ENCODE measurements at regions not wholly inside any gene's neighbourhood (a gene's known extent, or its start where the extent isn't known, plus 50 kb on each side); places are given as distances from the start of the nearest gene placed in this dataset.

DNA sequence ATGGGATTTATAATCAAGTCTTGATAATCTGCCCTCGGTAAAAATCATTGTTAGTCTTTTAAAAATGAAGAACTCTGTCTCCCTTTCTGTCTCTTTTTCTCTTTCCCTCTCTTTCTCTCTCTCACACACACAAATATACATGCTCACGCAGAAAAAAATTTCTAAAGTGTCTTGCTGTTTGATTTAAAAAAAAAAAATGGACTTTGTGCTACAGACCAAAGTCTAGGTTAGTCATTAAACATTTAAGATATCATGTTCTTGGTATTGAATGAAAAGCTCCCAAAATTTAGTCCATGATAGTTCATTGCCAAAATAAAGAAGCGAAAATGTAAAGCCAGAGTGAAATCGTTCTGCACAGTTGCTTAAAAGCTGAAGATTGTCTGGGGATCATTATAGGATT lies 665.8 kb downstream of the SORCS1 start:
- ATAC-seq (replicated peaks; ENCODE audit: extremely low read depth, poor library complexity, severe bottlenecking) (no peak), DNase-seq (ENCODE audit: low spot score in 2 of 2) (no peak)
- Mint-ChIP-seq H3K27me3 (no peaks in the 10 kb centered on the region), H3K9me3 (peaks cover 25% of the 10 kb centered on the region), H3K4me3 (no peak overlapping the region), H3K36me3 (ENCODE audit: insufficient read depth) (no peaks in the 10 kb centered on the region), H3K27ac (ENCODE audit: low read depth) (no peak overlapping the region), H3K4me1 (no peaks in the 10 kb centered on the region)

DNA sequence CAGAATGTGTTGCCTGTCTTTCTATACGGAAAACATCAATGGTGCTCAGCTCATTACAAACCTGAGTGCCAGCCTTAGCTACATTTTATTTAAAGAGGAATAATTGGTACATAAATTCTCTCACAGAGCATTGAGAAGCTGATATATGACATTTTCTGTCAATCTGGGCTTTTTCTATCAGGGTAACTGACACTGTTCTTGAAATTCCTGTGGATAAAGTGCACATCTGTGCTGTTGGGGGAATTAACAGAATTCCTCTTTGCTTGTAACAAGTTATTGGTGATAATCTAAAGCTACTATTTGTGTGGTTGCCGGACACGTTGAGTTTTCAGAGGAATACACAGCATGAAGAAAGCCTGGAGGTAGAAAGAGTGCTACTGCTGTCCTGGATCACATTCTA lies 668.6 kb downstream of the SORCS1 start:
- no peaks in the 10 kb centered on the region for H3K36me3 Mint-ChIP-seq (ENCODE audit: insufficient read depth)
- ATAC-seq (replicated peaks; ENCODE audit: extremely low read depth, poor library complexity, severe bottlenecking) (no peak), DNase-seq (ENCODE audit: low spot score in 2 of 2) (no peak)
- no peak overlapping the region for H3K4me3 Mint-ChIP-seq
- peaks cover 15% of the 10 kb centered on the region for H3K9me3 Mint-ChIP-seq
- no peak overlapping the region for H3K27ac Mint-ChIP-seq (ENCODE audit: low read depth)
- no peaks in the 10 kb centered on the region for H3K27me3 Mint-ChIP-seq
- H3K4me1 Mint-ChIP-seq, result no peaks in the 10 kb centered on the region

DNA sequence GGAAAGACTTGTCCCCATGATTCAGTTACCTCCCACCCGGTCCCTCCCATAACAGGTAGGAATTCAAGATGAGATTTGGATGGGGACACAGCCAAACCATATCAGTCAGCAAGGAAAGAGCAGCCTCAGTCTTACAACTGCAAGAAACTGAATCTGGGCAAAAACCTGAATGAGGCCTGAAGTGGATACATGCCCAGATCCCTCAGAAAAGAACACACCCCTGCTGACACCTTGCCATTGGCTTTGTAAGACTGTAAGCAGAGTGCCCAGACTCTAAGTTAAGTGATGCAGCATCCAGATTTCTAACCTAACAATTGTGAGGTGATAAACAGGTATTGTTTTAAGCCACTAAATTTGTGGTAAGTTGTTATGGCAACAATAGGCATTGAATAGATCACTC lies 670.8 kb downstream of the SORCS1 start:
- H3K9me3 Mint-ChIP-seq, result peaks cover 11% of the 10 kb centered on the region
- no peaks in the 10 kb centered on the region for H3K27me3 Mint-ChIP-seq
- no peak for DNase-seq (ENCODE audit: low spot score in 2 of 2)
- ATAC-seq (replicated peaks; ENCODE audit: extremely low read depth, poor library complexity, severe bottlenecking), result no peak
- H3K4me1 Mint-ChIP-seq, result no peaks in the 10 kb centered on the region
- H3K4me3 Mint-ChIP-seq, result no peak overlapping the region
- no peak overlapping the region for H3K27ac Mint-ChIP-seq (ENCODE audit: low read depth)
- no peaks in the 10 kb centered on the region for H3K36me3 Mint-ChIP-seq (ENCODE audit: insufficient read depth)

DNA sequence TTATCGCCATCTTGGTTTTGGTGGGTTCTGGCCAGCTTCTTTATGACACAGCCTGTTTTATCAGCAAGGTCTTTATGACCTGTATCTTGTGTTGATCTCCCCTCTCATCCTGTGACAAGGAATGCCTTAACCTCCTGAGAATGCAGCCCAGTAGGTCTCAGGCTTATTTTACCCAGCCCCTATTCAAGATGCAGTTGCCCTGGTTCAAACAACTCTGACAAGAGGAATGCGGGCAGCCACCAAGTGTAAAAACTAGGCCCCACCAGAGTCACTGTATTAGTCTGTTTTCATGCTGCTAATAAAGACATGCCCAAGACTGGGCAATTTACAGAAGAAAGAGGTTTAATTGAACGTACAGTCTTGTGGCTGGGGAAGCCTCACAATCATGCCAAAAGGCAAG lies 671.3 kb downstream of the SORCS1 start:
- Mint-ChIP-seq H3K27me3 (no peaks in the 10 kb centered on the region), H3K27ac (ENCODE audit: low read depth) (no peak overlapping the region), H3K4me1 (no peaks in the 10 kb centered on the region), H3K36me3 (ENCODE audit: insufficient read depth) (no peaks in the 10 kb centered on the region), H3K9me3 (peaks cover 11% of the 10 kb centered on the region), H3K4me3 (no peak overlapping the region)
- no peak for DNase-seq (ENCODE audit: low spot score in 2 of 2)
- ATAC-seq (replicated peaks; ENCODE audit: extremely low read depth, poor library complexity, severe bottlenecking), result no peak

DNA sequence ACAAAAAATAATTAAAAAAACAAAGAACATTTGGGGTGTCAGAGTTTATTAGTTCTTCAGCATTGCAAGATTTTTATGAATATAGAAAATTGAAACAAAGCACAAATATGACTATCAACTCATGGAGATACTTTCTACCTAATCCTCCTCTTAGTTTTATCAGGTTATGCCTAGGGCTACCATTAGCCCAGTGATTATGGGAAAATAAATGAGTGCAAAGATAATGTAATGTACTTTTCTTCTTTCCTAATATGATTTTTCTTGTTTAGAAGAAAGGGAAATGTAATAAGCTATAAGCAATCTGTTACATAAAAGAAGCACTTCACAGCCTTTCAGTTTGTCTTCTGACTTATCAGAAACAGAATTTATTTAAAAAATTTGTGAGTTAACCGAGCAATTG lies 676.8 kb downstream of the SORCS1 start:
- Mint-ChIP-seq H3K9me3 (peaks cover 16% of the 10 kb centered on the region), H3K4me1 (no peaks in the 10 kb centered on the region), H3K27ac (ENCODE audit: low read depth) (no peak overlapping the region), H3K27me3 (no peaks in the 10 kb centered on the region), H3K4me3 (no peak overlapping the region), H3K36me3 (ENCODE audit: insufficient read depth) (no peaks in the 10 kb centered on the region)
- ATAC-seq (replicated peaks; ENCODE audit: extremely low read depth, poor library complexity, severe bottlenecking), result no peak
- DNase-seq (ENCODE audit: low spot score in 2 of 2), result no peak

DNA sequence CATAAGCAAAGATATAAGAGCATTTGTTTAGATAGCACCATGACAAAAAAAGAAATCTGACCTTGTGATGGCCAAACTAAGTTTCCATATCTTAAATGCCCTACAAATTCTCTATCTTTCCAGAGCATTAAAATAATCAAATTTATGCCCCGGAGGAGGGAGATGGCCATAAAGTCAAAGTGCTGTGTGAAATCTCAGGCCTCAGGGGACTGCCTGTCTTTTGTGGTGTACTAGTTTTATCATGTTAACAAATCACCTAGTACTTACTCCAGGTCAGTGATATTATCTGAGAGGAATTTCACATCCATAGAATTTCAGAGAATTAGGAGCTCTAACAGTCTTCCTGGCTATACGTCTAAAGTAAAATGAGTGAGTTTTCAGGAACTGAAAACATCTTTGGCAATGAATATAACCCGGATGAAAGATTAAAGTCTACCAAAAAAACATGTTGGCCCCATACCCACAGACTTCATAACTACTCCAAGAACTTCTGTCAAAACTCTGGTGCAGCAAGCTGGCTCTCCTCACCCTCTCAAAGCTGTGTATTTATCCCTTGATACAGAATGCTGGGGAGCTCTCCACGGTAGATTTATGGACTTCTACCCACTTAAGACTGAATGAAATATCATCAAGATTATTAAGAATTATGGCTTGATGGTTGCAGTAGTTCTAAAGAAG lies 682.8 kb downstream of the SORCS1 start:
- ATAC-seq (replicated peaks; ENCODE audit: extremely low read depth, poor library complexity, severe bottlenecking), result no peak
- no peaks in the 10 kb centered on the region for H3K27me3 Mint-ChIP-seq
- peaks cover 25% of the 10 kb centered on the region for H3K9me3 Mint-ChIP-seq
- H3K4me3 Mint-ChIP-seq, result no peak overlapping the region
- no peak overlapping the region for H3K27ac Mint-ChIP-seq (ENCODE audit: low read depth)
- no peaks in the 10 kb centered on the region for H3K36me3 Mint-ChIP-seq (ENCODE audit: insufficient read depth)
- DNase-seq (ENCODE audit: low spot score in 2 of 2), result no peak
- H3K4me1 Mint-ChIP-seq, result no peaks in the 10 kb centered on the region

DNA sequence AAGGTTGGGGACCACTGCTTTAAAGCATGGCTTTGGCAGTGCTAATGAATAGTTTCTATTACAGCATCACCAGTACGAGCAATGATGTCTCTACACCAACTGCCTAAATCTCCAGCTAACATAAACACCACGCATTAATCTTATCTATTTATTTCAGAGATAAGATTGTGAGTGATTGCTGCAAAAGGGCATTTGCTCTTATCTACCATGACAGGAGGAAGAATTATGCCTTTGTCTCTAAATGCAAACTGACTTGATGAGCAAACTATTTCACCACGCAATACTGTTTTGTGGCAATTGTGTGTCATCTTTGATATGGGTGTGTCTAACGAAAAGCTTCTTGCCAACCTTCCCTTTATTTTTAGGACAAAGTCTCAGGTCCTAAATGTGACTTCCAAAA lies 684.9 kb downstream of the SORCS1 start:
- peaks cover 20% of the 10 kb centered on the region for H3K9me3 Mint-ChIP-seq
- H3K27me3 Mint-ChIP-seq, result no peaks in the 10 kb centered on the region
- no peak for DNase-seq (ENCODE audit: low spot score in 2 of 2)
- no peak overlapping the region for H3K27ac Mint-ChIP-seq (ENCODE audit: low read depth)
- no peaks in the 10 kb centered on the region for H3K36me3 Mint-ChIP-seq (ENCODE audit: insufficient read depth)
- no peak overlapping the region for H3K4me3 Mint-ChIP-seq
- H3K4me1 Mint-ChIP-seq, result no peaks in the 10 kb centered on the region
- ATAC-seq (replicated peaks; ENCODE audit: extremely low read depth, poor library complexity, severe bottlenecking), result no peak

DNA sequence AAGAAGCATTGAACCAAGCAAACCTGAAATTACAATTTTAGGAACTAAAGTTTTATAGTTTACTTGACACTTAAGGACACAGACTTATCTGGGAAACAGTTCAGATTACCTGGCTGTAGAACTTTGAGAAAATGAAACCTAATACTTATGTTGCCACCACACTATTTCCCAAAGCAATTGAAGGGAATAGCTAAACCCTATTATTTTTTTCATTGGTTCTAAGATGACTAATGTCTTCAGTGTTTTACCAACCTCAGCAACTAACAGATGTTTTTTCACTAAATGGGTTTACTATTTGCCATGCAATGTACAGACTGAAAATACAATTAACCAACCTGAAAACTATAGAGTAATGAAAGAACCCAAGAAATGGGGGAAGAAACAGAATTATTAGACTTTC lies 689.6 kb downstream of the SORCS1 start:
- H3K4me1 Mint-ChIP-seq, result no peaks in the 10 kb centered on the region
- no peaks in the 10 kb centered on the region for H3K27me3 Mint-ChIP-seq
- no peaks in the 10 kb centered on the region for H3K36me3 Mint-ChIP-seq (ENCODE audit: insufficient read depth)
- peaks cover 15% of the 10 kb centered on the region for H3K9me3 Mint-ChIP-seq
- H3K4me3 Mint-ChIP-seq, result no peak overlapping the region
- ATAC-seq (replicated peaks; ENCODE audit: extremely low read depth, poor library complexity, severe bottlenecking) (no peak), DNase-seq (ENCODE audit: low spot score in 2 of 2) (no peak)
- no peak overlapping the region for H3K27ac Mint-ChIP-seq (ENCODE audit: low read depth)

DNA sequence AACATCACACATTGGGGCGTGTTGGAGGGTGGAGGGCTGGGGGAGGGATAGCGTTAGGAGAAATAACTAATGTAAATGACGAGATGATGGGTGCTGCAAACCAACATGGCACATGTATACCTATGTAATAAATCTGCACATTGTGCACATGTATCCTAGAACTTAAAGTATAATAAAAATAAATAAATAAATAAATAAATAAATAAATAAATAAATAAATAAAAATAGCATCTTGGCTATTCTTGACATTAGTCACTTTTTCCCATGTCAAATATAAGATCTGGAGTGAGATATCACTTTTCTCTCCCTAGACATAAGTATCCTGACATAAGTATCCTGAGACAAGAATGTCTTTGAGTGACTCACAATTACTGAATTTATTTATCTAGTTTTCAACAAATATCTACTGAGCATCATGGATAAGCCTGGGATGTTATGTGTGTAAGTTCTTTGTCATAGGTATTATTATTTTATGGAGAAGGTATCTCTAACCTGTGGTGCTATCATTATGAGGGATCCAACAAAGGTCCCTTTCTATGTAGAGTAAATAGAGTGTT lies 691.3 kb downstream of the SORCS1 start:
- Mint-ChIP-seq H3K4me3 (no peak overlapping the region), H3K27ac (ENCODE audit: low read depth) (no peak overlapping the region), H3K27me3 (no peaks in the 10 kb centered on the region), H3K9me3 (peaks cover 25% of the 10 kb centered on the region), H3K36me3 (ENCODE audit: insufficient read depth) (no peaks in the 10 kb centered on the region), H3K4me1 (no peaks in the 10 kb centered on the region)
- no peak for ATAC-seq (replicated peaks; ENCODE audit: extremely low read depth, poor library complexity, severe bottlenecking)
- DNase-seq (ENCODE audit: low spot score in 2 of 2), result no peak

DNA sequence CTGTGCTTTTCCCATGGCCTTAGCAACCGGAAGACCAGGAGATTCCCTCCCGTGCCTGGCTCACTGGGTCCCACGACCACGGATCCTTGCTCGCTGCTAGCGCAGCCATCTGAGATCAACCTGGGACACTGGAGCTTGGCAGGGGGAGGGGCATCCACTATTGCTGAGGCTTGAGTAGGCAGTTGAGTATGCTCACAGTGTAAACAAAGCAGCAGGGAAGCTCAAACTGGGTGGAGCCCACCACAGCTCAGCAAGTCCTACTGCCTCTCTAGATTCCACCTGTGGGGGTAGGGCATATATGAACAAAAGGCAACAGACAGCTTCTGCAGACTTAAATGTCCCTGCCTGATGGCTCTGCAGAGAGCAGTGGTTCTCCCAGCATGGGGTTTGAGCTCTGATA lies 697.0 kb downstream of the SORCS1 start:
- Mint-ChIP-seq H3K27ac (ENCODE audit: low read depth) (no peak overlapping the region), H3K27me3 (no peaks in the 10 kb centered on the region), H3K4me3 (no peak overlapping the region), H3K9me3 (peaks cover 41% of the 10 kb centered on the region), H3K36me3 (ENCODE audit: insufficient read depth) (no peaks in the 10 kb centered on the region), H3K4me1 (no peaks in the 10 kb centered on the region)
- no peak for DNase-seq (ENCODE audit: low spot score in 2 of 2)
- ATAC-seq (replicated peaks; ENCODE audit: extremely low read depth, poor library complexity, severe bottlenecking), result no peak

DNA sequence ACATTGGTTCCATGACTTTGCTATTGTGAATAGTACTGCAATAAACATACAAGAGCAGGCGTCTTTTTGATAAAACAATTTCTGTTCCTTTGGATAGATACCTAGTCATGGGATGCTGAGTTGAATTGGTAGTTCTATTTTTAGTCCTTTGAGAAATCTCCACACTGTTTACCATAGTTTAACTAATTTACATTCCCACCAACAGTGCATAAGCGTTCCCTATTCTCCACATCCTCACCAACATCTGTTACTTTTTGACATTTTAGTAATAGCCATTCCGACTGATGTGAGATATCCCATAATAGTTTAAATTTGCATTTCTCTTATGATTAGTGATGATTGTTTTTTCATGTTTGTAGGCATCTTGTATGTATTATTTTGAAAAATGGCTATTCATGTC lies 707.0 kb downstream of the SORCS1 start:
- Mint-ChIP-seq H3K27ac (ENCODE audit: low read depth) (no peak overlapping the region), H3K4me1 (no peaks in the 10 kb centered on the region), H3K9me3 (peaks cover 12% of the 10 kb centered on the region), H3K4me3 (no peak overlapping the region), H3K36me3 (ENCODE audit: insufficient read depth) (no peaks in the 10 kb centered on the region), H3K27me3 (no peaks in the 10 kb centered on the region)
- no peak for DNase-seq (ENCODE audit: low spot score in 2 of 2)
- ATAC-seq (replicated peaks; ENCODE audit: extremely low read depth, poor library complexity, severe bottlenecking), result no peak

DNA sequence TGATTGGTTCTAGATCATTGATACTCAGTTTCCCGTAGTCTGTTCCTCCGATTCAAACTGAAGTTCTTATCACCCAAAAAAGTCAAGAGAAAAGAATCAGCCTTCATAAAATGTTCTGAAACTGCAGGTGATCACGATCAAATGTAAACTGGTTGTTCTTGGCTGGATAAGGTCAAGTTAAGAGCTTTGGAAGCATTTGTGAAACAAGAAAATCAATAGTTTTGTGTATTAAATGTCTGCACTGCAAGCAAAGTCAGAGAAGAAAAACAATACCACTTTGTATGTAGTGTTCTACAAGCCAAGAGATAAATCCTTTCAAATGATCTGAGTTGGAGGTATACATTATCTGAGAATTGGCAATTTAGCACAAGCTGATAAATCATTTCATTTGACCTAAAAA lies 710.3 kb downstream of the SORCS1 start:
- Mint-ChIP-seq H3K4me3 (no peak overlapping the region), H3K36me3 (ENCODE audit: insufficient read depth) (no peaks in the 10 kb centered on the region), H3K27ac (ENCODE audit: low read depth) (no peak overlapping the region), H3K27me3 (no peaks in the 10 kb centered on the region), H3K4me1 (no peaks in the 10 kb centered on the region), H3K9me3 (peaks cover 10% of the 10 kb centered on the region)
- DNase-seq (ENCODE audit: low spot score in 2 of 2), result no peak
- ATAC-seq (replicated peaks; ENCODE audit: extremely low read depth, poor library complexity, severe bottlenecking), result no peak

DNA sequence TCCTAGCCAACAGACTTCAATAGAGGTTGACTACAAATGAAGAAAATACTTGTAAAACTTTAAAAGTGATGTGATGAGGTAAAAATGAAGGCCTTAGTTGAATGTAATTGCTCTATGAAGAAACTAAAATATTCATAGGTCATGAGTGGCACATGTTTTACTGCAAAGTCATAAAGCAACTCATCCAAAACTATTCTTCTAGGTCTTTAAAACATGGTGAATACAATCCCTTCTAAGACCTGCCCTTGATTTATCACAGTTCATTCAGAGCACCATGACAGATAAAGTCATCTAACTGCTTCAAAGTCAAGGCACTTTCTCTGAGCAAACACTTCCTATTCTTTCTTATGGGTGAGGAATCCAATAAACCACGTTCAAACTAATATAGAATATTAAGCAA lies 713.5 kb downstream of the SORCS1 start:
- Mint-ChIP-seq H3K4me1 (no peaks in the 10 kb centered on the region), H3K4me3 (no peak overlapping the region), H3K27me3 (no peaks in the 10 kb centered on the region), H3K9me3 (peaks cover 24% of the 10 kb centered on the region), H3K36me3 (ENCODE audit: insufficient read depth) (no peaks in the 10 kb centered on the region), H3K27ac (ENCODE audit: low read depth) (no peak overlapping the region)
- ATAC-seq (replicated peaks; ENCODE audit: extremely low read depth, poor library complexity, severe bottlenecking) (no peak), DNase-seq (ENCODE audit: low spot score in 2 of 2) (no peak)

All from central memory CD8-positive, alpha-beta T cell (primary cell).